ENCODE measurements at regions not wholly inside any gene's neighbourhood (a gene's known extent, or its start where the extent isn't known, plus 50 kb on each side); places are given as distances from the start of the nearest gene placed in this dataset.

DNA sequence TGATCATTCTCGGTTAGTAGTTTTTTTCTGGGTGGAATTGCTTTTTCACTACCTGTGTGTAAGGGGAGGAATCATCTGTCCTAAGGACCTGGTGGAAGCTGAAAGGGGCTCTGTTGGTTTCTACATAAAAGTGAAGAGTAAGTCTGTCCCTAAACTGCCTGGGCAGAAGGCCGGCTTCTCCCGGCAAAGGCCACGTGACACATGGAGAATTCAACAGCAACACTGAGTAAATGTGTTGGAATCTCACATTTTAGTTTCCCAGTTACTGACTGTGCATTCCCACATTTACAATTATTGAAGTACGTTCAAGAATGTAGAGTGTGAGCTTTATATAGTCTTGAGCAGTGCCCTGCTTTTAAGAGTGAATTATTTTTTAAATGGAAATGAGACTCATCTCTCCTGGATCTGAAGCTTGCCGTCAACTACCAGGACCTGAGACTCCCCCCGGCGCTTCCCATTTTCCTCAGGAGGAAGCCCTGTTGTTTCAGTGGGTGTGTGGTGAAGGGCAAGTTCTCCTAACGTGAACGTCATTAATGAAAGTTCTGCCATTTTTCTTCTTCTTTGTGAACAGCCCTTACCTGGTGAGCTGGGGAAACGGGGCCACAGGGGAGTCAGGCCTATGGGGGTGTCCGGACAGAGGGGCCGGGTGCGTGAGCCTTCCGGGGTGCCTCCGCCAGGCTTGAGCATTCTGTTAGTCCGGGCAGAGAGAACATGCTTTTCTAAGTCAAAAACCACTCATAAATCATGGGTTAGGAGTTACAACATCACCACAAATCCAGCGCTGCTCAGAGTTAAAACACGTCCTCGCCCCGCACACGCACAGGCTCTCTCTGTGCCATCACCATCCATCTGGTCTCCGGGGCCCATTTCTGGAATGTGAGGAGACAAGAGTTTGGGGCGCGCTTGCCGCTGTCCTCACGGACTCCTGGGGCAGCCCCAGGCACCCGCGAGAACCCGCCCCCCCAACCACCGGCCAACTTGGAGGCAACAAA is 56.6 kb upstream of the SMOC2 start:
- DNase-seq (ENCODE audit: low read depth in 1 of 2, low spot score in 1 of 2), result no peak

DNA sequence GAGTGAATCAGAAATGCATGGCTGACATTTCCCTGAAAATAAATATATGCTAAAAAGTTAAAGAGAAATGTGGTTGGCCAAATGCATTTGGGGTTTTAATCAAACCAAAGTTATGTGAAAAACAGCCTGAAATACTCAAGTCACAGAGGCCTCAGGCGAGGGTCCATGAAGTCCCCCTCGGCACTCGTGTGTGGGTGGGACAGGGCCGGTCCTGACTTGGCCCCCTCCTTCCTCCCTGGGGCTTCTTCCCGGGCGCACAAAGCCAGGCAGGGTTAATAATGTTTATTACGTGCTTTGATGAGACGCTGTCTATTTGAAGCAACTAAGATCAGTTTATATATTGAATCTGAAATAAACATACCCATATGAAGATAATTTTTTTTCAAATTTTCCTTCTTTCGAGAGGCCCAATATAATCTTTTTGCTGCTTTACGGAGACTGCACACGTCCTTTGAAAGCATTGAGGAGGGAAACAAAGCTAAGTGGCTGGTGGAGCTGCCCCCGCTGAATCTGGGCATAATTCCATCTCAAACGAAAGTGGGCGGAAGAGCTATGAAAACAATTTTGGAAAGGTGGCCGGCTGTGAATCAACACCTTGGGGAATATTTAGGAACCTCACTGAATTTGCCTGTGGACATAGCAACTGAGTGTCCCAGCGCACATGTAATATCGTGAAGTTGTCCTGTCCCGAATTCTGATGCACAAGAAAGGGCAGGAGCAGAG is 55.8 kb upstream of the SMOC2 start:
- DNase-seq (ENCODE audit: low read depth in 1 of 2, low spot score in 1 of 2), result no peak

DNA sequence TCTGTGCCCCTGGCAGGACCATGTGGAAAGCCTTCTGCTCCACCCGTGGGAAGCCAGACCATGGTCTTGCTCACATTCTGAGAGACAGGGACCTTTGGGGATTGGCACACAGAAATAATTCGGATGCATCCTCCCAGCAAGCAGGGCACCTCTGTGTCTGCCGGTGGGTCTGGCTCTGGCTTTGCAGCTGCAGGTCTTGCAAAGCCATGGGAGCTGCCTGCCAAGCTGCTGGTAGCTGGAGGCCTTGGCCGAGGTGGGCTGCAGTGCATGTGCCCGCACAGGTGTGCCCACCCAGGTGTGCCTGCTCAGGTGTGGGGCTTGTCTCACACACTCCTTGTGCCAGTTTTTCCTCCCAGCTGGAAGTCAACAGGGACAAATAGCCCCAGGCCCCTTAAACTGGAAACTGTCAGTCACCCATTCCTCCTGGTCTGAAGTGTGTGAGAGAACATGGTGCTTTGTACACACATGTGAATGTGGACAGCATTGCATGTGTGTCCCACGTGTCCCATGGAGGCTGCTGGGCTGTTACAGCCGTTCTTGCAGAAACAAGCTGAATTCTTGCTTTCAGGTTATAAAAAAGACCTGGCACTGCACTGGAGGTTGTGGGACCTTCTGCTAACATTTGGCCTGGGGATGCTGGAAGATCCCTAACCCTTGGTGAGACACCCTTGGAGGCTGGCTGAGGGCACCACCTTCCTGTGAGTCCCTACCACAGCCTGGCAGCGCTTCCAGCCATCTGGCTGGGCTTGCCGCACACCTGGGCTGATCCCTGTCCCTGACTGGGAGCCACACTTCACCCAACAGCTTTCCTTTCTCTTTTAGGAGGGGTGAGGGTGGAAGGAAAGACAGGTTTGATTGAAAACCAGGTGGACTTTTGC is 54.9 kb upstream of the SMOC2 start:
- DNase-seq (ENCODE audit: low read depth in 1 of 2, low spot score in 1 of 2), result no peak

- no peak for DNase-seq (ENCODE audit: low read depth in 1 of 2, low spot score in 1 of 2)
Observed at GRCh38 chr6:168386973-168387372, 54.0 kb upstream of the SMOC2 start.

DNA sequence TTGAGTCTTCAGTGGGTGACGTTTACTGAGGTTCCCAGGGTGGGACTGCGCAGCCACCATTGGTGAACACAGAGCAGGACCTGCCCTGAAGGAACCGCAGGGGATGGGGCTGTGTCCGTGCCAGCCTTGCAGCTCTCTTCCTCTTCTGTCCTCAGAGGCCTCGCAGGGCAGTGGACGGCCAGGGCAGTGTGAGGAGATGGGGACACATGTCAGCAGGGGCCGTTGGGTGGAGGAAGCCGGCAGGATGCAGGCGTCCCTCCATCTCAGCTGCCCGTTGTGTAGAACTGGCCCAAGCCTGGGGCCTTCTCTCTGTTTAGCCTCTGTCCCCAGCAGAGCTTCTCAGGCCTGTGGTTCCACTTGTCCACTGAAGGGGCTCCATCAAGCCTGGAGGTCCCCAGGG is 53.6 kb upstream of the SMOC2 start:
- DNase-seq (ENCODE audit: low read depth in 1 of 2, low spot score in 1 of 2), result no peak

- no peak for DNase-seq (ENCODE audit: low read depth in 1 of 2, low spot score in 1 of 2)
Observed at GRCh38 chr6:168387911-168388310, 53.1 kb upstream of the SMOC2 start.

- no peak for DNase-seq (ENCODE audit: low read depth in 1 of 2, low spot score in 1 of 2)
Observed at GRCh38 chr6:168388641-168389633, 52.0 kb upstream of the SMOC2 start.

- no peak for DNase-seq (ENCODE audit: low read depth in 1 of 2, low spot score in 1 of 2)
Observed at GRCh38 chr6:168390749-168391420, 50.1 kb upstream of the SMOC2 start.

All from activated T-helper 1 cell treated with anti-CD3 and anti-CD28 coated beads, Interleukin-2, amount 50 U/mL, for 16 hours (primary cell).